ENCODE measurements at regions not wholly inside any gene's neighbourhood (a gene's known extent, or its start where the extent isn't known, plus 50 kb on each side); places are given as distances from the start of the nearest gene placed in this dataset.
"Not testable (repeated sequence)": the region's sequence is repeated elsewhere in the genome, so short reads cannot be mapped to it uniquely, and the experiment has no call there.

DNA sequence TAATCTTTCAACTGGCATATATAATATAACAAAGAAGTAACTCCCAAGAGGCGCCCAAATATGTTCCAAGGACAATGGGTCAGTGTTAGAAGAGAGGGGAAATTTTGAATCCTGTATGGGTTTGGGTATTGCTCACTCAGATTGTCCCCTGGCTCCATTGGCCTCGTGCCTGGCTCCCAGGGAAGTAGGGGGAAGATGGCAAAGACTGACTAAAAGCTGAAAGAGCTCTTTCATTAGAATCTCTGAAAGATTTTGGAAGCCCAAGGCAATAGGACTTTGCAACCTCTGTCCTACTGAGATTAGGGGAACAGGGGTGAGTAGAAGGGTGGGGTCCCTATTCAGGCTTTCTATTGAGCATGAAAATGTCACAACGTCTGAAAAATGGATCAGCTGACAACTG is 1272.8 kb upstream of the ZEB2 start:
- DNase-seq = no peak

DNA sequence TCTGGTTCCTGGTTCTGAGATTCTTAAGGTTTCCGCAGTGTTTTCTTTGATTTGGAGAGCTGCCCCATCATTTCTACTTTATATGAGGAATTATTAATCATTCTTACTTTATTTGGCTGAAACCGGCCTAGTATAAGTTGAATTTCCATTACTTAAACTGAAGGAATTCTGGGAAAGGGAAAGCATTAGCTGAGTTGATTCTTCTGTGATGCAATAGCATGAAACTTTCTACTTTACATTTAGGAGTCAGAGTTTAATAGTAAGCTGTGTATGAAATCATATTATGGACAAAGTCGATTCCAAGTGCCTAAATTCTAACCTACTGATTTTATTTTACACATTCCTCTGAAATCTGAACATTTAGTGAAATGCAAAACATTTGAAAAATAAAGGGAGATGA is 1269.7 kb upstream of the ZEB2 start:
- DNase-seq = no peak

- DNase-seq = not testable (repeated sequence)
Measured at GRCh38 chr2:145787597-145788361, 1267.9 kb upstream of the ZEB2 start.

DNA sequence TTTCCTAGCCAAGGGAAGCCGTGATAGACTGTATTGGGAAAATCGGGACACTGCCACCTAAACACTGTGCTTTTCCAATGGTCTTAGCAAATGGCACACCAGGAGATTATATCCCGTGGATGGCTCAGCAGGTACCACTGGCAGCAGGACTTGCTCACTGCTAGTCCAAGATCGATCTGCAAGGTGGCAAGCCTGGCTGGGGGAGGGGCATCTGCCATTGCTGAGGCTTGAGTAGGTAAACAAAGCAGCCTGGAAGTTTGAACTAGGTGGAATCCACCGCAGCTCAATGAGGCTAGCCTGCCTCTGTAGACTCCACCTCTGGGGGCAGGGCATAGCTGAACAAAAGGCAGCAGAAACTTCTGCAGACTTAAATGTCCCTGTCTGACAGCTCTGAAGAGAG is 1262.7 kb upstream of the ZEB2 start:
- DNase-seq = not testable (repeated sequence)

DNA sequence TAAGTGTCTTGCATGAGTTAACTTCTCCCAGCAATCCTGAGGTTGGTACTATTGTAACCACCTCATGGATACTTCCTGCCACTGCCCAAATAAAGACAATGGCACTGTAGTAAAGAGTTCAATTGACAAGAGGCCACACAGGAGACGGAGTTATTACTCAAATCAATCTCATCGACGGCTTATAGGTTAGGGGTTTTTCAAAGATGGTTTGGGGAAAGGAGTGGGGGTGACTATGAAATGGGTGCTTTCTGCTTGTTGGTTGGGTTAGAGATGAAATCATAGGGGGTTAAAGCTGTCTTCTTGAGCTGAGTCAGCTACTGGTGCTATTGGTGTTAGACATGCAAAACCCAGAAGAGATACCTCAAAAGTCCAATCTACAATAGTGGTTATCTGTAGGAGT is 1258.0 kb upstream of the ZEB2 start:
- no peak for DNase-seq

DNA sequence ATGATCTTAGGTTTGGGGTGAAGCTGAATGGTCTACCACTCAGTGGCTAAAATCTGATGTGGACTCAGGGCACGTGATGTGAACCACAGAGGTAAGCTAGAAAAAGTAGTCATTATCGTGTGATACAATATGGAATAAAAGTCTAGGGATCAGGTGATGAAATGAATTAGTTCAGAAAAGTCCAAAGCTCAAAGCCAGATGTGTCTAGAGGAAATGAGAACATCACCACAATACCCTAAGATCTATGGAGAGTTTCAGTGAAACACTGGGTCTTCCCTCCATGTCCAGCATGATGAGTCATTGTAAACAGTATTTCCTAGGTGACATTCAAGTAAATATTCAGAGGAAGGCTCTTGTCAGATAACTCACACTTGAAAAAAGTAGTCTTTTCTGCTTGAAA is 1257.4 kb upstream of the ZEB2 start:
- no peak for DNase-seq

GRCh38 chr2:145775591-145775990 is 1255.7 kb upstream of the ZEB2 start:
- DNase-seq = no peak

- no peak for DNase-seq
Measured at GRCh38 chr2:145771525-145771924, 1251.6 kb upstream of the ZEB2 start.

DNA sequence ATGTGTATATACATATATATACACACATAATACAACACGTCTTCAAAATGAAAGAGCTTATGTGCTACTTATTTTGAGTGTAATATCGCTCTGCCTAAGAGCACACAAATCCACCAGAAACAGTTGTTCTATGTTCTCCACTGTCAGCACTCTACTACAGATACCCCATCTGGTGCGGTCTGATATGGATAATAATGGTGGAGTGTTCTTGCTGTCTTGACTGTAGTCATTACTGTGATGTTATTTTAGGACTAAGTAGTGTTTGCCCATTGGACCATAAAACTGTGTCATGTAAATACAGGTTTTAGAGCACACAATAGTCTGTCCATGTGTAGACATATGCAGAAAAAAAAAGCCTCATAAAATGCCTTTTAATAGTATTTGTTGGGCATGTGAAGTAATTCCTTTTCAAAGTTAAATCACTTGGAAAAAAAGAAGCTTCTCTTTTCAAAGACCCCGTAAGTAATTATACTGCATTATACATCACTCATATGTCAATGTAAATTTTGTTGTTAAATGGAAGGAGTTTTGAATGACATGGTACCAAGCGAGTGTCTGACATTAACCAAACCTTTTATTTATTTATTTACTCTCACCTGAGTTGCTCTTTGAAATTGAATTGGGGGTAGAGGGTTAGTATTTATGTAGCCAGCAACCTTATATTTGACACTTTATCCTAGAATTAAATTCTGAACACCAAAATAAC is 1249.2 kb upstream of the ZEB2 start:
- peak; percentile 63 for DNase-seq

- no peak for DNase-seq
Measured at GRCh38 chr2:145765874-145766273, 1246.0 kb upstream of the ZEB2 start.

DNA sequence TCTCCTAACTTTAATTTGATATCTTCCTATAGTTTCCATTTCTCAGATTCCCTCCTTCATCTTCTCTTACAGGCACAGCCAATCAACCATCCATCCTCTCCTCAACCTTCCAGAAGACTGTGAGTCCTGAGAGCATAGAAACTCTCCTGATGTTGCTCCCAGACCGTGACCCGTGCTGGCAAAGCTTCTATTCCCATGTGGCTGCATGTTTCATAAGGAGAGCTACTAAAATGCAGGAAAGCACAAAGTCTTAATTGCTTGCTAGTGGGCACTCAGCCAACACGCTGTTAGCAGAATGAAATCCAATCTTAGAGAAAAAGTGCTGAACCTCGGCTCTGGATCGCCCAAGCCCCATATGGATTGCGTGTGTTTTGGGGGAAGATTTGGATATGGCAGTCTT is 1244.7 kb upstream of the ZEB2 start:
- DNase-seq = peak; percentile 54

- no peak for DNase-seq
Measured at GRCh38 chr2:145760781-145761649, 1241.1 kb upstream of the ZEB2 start.

- no peak for DNase-seq
Measured at GRCh38 chr2:145759228-145759915, 1239.5 kb upstream of the ZEB2 start.

GRCh38 chr2:145757503-145758246 is 1237.8 kb upstream of the ZEB2 start:
- DNase-seq = no peak

- no peak for DNase-seq
Measured at GRCh38 chr2:145755019-145755837, 1235.3 kb upstream of the ZEB2 start.

GRCh38 chr2:145753966-145754365 is 1234.0 kb upstream of the ZEB2 start:
- no peak for DNase-seq

DNA sequence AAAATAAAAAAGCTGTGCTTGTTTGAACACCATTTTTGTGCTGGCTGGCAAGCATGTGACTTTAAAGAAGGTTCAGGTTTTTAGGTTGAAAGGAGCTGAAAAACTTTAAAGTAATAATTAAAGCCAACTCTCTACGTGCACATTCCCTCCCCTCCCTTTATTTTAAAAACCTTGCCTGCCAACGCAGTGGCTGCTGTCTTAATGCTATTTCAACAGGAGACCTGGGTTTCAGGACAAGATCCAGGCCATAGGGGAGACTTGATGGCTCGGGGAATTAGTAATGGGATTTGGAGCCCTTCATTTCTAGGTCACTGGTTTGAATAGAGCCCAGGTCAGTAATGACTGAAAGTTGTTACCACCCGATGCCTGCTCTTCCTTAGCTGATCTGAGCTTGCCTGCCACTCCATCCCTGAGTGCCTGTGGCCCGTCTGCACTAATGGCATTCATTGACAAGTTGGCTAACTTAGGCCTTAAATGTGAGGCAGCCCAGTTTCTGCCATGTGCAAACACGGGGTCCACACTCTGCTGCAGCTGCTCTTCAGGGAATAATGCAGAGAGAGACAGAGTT is 1233.2 kb upstream of the ZEB2 start:
- no peak for DNase-seq

DNA sequence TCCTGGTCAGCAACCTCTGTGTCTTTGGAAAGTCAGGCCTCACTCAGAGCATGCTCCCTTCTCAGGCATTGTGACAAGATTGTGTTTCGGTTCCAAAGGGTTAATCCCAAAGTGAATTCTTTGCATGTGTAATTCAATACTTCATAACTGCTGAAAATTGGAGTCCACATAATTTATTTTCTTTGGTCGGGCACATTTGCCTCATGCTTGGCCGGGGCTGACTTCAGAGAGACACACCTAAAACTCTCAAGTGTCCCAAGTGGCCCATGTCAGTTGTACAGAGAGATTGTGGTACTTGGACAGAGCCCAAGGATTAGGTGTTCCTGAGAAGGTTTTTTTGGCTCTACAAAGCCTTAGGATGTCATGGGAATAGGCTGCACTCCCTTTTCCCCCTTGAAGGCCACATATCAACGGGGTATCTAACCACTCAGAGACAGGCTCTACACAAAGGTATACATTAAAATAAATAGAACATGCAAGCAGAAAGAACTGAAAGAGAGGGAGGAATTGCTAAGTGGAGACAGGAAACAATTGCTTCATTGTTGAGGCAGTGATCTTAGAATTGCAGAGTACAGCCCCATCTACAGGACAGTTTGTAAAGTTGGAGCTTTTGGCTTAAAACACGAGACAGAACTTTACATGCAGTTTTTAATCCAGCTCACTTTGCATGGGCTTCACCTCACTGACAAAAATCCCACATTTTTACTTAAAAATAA is 1232.3 kb upstream of the ZEB2 start:
- peak; percentile 28 for DNase-seq

GRCh38 chr2:145751629-145752028 is 1231.7 kb upstream of the ZEB2 start:
- DNase-seq = no peak

DNA sequence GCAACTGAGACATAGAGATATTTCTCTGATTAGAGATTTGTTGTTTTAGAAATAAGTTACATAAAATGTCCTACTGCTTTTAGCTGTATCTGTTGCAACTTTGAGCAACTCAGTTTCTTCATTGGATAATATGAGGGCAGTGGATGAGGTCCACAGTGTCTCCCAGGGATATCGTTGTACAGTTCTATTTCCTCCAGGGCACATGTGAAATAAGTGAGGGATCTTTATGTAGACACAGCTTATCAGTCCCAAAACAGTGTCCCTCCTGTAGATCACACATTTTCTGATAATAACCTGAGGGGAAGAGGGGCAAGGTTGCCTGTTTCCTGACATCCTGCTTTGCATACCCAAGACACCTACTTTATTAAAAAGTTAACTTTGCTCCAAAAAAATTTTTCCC is 1231.2 kb upstream of the ZEB2 start:
- no peak for DNase-seq

Measured in NCI-H524 treated with DMSO at 0.1 percent for 48 hours (cell line).